ENCODE measurements at regions not wholly inside any gene's neighbourhood (a gene's known extent, or its start where the extent isn't known, plus 50 kb on each side); places are given as distances from the start of the nearest gene placed in this dataset.

DNA sequence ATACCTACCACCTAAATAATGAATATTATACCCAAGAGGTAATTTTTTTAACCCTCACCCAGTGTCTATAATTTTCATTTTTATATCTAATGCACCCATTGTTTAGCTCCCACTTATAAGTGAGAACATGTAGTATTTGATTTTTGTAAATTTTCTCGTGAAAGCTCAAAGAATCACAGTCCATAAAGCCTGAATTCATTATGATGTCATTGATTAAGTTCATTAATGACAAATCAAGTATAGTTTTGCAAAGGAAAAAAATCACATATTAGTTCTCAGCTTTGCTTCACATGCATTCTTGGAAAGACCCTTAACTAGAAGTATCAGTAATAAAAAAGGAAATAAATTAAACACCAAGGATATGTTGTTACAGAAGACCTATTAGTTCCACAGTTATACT is 425.3 kb upstream of the UBE2E2 start:
- H3K27ac ChIP-seq: no peak overlapping the region
- TF ChIP-seq, protein P1, sequence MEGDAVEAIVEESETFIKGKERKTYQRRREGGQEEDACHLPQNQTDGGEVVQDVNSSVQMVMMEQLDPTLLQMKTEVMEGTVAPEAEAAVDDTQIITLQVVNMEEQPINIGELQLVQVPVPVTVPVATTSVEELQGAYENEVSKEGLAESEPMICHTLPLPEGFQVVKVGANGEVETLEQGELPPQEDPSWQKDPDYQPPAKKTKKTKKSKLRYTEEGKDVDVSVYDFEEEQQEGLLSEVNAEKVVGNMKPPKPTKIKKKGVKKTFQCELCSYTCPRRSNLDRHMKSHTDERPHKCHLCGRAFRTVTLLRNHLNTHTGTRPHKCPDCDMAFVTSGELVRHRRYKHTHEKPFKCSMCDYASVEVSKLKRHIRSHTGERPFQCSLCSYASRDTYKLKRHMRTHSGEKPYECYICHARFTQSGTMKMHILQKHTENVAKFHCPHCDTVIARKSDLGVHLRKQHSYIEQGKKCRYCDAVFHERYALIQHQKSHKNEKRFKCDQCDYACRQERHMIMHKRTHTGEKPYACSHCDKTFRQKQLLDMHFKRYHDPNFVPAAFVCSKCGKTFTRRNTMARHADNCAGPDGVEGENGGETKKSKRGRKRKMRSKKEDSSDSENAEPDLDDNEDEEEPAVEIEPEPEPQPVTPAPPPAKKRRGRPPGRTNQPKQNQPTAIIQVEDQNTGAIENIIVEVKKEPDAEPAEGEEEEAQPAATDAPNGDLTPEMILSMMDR (IDR thresholded peaks at IDR 0.05): no peak
- H3K4me3 ChIP-seq: no peak overlapping the region
- no peak for DNase-seq (ENCODE audit: low spot score)

DNA sequence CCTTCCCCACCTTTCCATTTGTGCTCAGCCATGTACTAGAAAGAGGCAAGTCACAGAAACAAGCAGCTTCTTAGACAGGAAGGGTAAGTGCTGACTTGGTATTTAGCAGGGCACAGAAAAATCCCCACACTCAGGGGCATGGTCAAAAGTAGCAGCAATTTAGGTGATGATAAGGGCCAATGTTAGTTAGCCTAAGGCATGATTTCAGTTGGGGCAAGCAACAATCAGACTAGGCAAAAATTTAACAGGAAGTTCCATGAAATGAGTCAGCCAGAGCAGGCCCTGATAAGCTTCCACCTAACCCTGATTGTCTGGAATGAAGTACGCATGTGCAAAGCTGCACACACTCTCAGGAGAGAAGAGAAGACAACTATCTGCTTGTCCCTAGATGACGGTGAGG is 423.4 kb upstream of the UBE2E2 start:
- no peak overlapping the region for H3K4me3 ChIP-seq
- no peak overlapping the region for H3K27ac ChIP-seq
- DNase-seq (ENCODE audit: low spot score): no peak
- TF ChIP-seq, protein P1 (IDR thresholded peaks at IDR 0.05): no peak

DNA sequence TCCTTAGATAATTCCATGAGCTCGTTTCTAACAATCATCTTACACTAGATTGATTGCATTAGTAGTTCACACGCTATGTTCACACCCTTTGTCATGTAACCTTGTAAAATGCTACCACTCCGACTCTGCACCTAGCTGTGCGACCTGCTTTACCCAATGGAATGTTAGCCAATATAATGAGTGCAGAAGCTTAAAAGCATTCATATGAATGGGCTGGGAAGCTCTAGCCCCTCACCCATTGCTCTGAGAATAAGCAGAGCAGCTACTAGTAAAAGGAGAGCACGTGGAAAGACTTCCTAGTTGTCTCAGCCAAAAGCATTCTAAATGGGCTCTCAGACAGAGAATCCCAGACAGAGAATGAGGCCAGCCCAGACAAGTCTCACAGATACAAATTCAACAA is 410.6 kb upstream of the UBE2E2 start:
- DNase-seq (ENCODE audit: low spot score): no peak
- Histone ChIP-seq H3K4me3 (no peak overlapping the region), H3K27ac (no peak overlapping the region)
- TF ChIP-seq, protein P1 (IDR thresholded peaks at IDR 0.05): no peak

DNA sequence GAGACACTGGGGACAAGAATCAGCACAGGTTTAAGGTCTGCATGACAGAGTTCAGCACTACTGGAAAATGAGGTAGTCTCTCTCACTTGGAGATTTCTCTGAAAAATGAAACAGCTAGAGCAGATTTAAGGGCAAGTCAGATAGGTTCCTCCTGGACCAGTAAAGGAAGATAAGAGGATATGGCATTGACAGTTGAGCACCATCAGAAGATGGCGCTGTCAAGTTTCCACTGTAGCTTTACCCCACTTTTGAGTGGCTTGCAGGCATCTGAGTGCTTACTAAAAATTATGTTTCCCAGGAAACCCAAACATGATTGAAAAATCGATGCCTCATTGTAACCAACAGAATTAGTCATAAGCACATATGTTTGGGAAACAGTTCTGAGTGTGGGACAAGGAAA is 407.2 kb upstream of the UBE2E2 start:
- Histone ChIP-seq H3K4me3 (no peak overlapping the region), H3K27ac (no peak overlapping the region)
- TF ChIP-seq, protein P1 (IDR thresholded peaks at IDR 0.05): no peak
- DNase-seq (ENCODE audit: low spot score): no peak

DNA sequence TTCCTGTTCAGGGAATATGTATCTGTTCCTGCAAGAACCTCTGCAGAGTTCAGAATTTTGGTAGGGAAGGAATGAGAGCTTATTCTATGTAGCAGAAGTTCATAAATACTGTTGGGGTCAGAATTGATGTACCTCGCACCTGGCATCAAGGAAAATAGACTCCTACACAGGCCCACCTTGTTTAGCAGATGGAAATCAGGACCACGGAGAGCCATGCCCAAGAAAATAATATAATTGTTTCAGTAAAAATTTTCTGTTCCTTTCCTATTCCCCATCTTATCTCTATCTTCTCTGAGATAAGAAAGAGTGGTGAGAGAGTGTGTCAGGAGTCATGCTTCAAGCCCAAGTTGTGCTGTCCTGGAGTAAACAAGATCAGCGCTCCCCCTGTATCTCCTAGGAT is 404.7 kb upstream of the UBE2E2 start:
- H3K27ac ChIP-seq: no peak overlapping the region
- DNase-seq (ENCODE audit: low spot score): no peak
- TF ChIP-seq, protein P1 (IDR thresholded peaks at IDR 0.05): no peak
- H3K4me3 ChIP-seq: no peak overlapping the region

DNA sequence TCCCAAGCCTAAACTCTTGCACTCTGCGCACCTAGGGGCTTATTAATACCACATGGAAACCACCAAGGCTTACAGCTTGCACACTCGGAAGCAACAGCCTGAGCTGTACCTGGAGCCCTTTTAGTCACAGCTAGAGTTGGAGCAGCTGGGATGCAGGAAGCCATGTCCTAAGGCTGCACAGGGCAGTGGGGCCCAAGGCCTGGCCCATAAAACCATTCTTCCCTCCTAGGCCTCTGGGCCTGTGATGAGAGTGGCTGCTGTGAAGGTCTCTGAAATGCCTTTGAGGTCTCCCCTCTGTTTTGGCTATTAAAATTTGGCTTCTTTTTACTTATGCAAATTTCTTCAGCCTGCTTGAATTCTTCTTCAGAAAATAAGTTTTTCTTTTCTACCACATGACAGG is 383.9 kb upstream of the UBE2E2 start:
- no peak overlapping the region for H3K27ac ChIP-seq
- no peak for DNase-seq (ENCODE audit: low spot score)
- no peak overlapping the region for H3K4me3 ChIP-seq
- TF ChIP-seq, protein P1 (IDR thresholded peaks at IDR 0.05): no peak

DNA sequence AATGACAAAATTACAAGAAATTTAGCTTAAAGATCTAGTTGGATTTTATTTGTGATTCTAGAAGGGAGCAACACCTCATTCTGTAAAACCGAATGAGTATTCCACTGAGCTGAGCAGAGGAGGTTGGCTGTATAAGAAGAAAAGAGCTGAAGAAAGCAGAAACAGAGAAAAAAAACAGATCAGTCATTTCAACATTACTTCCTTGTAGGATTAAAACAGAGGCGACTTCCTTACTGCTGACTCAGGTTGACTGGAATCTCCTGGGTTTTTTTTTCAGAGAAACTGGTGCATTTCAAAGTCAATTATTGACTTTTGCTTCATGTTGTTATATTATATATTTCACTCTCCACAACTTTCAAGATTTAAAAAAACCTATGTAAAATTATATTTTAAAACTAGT is 368.1 kb upstream of the UBE2E2 start:
- no peak overlapping the region for H3K27ac ChIP-seq
- H3K4me3 ChIP-seq: no peak overlapping the region
- no peak for DNase-seq (ENCODE audit: low spot score)
- TF ChIP-seq, protein P1 (IDR thresholded peaks at IDR 0.05): no peak
